Aorta (tissue), 5 donors: ENCODE measurements at regions not wholly inside any gene's neighbourhood (a gene's known extent, or its start where the extent isn't known, plus 50 kb on each side); places are given as distances from the start of the nearest gene placed in this dataset.

Experiments
- ATAC-seq: fragments of 200-7000 bp; cut with Tn5 transposase; one replicate; pipeline ENCODE4 v1.9.1; 2022; ENCODE audit warnings: moderate library complexity; ENCODE audit not compliant: low FRiP score
- DNase-seq, 2 donors: peaks; one replicate each; pipeline ENCODE4 v3.0.0-alpha.2; 2020
- H3K27ac ChIP-seq, 2 donors: one replicate each; pipeline ENCODE4 v1.5.1; 2013; ENCODE audit warnings: low read length in 2 of 2, mild to moderate bottlenecking in 2 of 2, moderate library complexity in 2 of 2, control low read depth in 1 of 2, inconsistent platforms in 1 of 2, low read depth in 1 of 2
- H3K27me3 ChIP-seq, 2 donors: one replicate each; pipeline ENCODE4 v1.6.1; 2013; ENCODE audit warnings: control low read depth in 1 of 2, low read length in 1 of 2, mild to moderate bottlenecking in 1 of 2, moderate library complexity in 1 of 2; ENCODE audit not compliant: insufficient read depth in 2 of 2, control insufficient read depth in 1 of 2
- H3K36me3 ChIP-seq, 2 donors: one replicate each; pipeline ENCODE4 v1.6.1; 2013; ENCODE audit warnings: control low read depth in 1 of 2, low read length in 1 of 2, mild to moderate bottlenecking in 1 of 2; ENCODE audit not compliant: insufficient read depth in 2 of 2, control insufficient read depth in 1 of 2
- H3K4me1 ChIP-seq, 2 donors: one replicate each; pipeline ENCODE4 v1.6.1; 2013; ENCODE audit warnings: low read length in 2 of 2, control low read depth in 1 of 2, mild to moderate bottlenecking in 1 of 2, moderate library complexity in 1 of 2; ENCODE audit not compliant: insufficient read depth in 2 of 2, control insufficient read depth in 1 of 2
- H3K4me3 ChIP-seq, 2 donors: one replicate each; pipeline ENCODE4 v1.5.1; 2013; ENCODE audit warnings: low read length in 2 of 2, control low read depth in 1 of 2, mild to moderate bottlenecking in 1 of 2
- H3K9me3 ChIP-seq: one replicate; pipeline ENCODE4 v1.6.1; 2013; ENCODE audit warnings: mild to moderate bottlenecking, low read length; ENCODE audit not compliant: control insufficient read depth
- WGBS, 2 donors: extraction: QIAGEN DNeasy Blood & Tissue Kit; methylation state at CpG; one replicate each; pipeline ENCODE4 v1.1.7; 2013; 5-methylcytosine and 5-hydroxymethylcytosine counted together
- intact Hi-C, 2 donors: fragments of 100-400 bp; cut with DNase I; formaldehyde crosslinking; loops; one replicate each; pipeline versions ENCODE4 v1.14.2 to v1.15.0; 2022
- donor health status: healthy with polysubstance abuse.
- donor health status: Bipolar disorder and iron deficiency.
- donor health status: DM: no; HTN: no; CAD: no.
- donor health status: DM: no; HTN: no; CAD: no.
- donor health status: DM: yes; HTN: yes; CAD: no.

GRCh38 chr7:25558605-25559004 lies 330.3 kb upstream of the NPVF start:
- H3K9me3 ChIP-seq: no peaks in the 10 kb centered on the region
- 99% methylated on average over 3 of the region's 3 CpGs for WGBS, 2 donors
- ATAC-seq (no peak), DNase-seq (no peak)
- H3K4me1 ChIP-seq: no peaks in the 10 kb centered on the region
- H3K4me3 ChIP-seq: no peak overlapping the region
- intact Hi-C loops: no loop called here
- no peaks in the 10 kb centered on the region for H3K36me3 ChIP-seq
- no peaks in the 10 kb centered on the region for H3K27me3 ChIP-seq
- no peak overlapping the region for H3K27ac ChIP-seq

DNA sequence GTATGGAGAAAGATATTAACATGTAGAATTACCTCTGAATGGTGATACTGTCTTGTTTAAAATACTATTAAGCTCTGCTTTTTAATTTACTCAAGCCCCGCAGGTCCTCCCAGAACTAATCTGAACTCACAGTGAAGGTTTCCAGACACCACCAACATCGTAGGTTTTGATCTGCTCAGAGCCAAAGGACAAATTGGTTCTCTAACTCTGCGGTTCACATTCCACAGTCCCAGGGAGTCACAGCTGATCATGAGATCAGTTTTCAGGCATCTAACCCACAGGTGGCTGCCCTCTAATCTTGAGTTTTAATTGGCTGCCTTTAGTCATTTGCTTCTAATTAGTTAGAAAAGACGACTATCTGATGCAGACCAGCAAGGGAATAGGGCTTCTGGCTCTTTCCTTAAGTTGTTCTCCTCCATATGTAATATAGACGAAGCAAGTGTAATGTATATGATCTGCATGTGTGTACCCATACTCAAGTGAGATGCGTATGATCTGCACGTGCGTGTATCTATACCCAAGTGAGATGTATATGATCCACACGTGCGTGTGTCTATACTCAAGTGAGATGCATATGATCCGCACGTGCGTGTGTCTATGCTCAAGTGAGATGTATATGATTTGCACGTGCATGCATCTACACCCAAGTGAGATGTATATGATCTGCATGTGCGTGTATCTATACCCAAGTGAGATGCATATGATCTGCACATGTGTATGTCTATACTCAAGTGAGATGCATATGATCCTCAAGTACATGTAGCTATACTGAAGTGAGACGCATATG lies 331.5 kb upstream of the NPVF start:
- no peak for ATAC-seq
- peaks cover 0 to under 1% of the 10 kb centered on the region in 2 donors for H3K4me1 ChIP-seq
- intact Hi-C loops: no loop called here

DNA sequence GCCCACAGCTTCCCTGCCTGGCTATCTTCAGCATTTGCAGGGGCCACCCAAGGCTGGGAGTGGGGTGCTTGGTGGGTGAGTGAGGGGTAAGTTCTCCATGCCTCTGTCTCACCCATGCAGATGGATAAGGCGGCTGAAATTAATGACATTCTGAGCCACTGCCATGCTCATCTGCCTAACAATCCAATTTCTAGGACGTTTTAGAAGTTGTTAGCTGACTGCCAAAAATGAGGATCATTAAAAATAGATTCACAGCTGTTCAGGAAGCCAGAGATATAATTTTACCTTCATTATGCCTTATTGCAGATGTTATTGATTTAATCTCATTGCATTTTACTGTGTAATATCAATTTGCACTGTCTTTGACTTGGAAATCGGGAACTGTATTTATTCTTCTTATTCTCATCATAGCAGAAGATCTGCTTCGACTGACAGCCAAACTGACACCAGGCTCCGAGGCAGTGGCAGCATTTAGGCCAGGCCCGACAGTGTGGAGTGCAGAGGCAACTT lies 334.4 kb upstream of the NPVF start:
- ATAC-seq (no peak), DNase-seq (no peak)
- intact Hi-C loops: no loop called here
- no peak overlapping the region for H3K4me3 ChIP-seq
- no peaks in the 10 kb centered on the region for H3K36me3 ChIP-seq
- no peak overlapping the region for H3K27ac ChIP-seq
- H3K27me3 ChIP-seq: no peaks in the 10 kb centered on the region
- 84 to 87% methylated on average over 6 of the region's 6 CpGs for WGBS, 2 donors
- H3K4me1 ChIP-seq: peaks cover 0 to 3% of the 10 kb centered on the region in 2 donors
- no peaks in the 10 kb centered on the region for H3K9me3 ChIP-seq

More for the DNA sequence above, 331.5 kb upstream of the NPVF start:
- no peaks in the 10 kb centered on the region for H3K36me3 ChIP-seq
- no peaks in the 10 kb centered on the region for H3K9me3 ChIP-seq
- H3K27me3 ChIP-seq: no peaks in the 10 kb centered on the region
- WGBS, 2 donors: 96% methylated on average over 16 of the region's 16 CpGs
- DNase-seq: no peak
- no peak overlapping the region for H3K27ac ChIP-seq
- no peak overlapping the region for H3K4me3 ChIP-seq

GRCh38 chr7:25565002-25565401 lies 336.7 kb upstream of the NPVF start:
- intact Hi-C loops: loop anchor here (1.0 to 5.0 kb wide), 5 partner anchors 172 to 308 kb away; no protein-coding TSS in a partner anchor
- Histone ChIP-seq H3K4me1 (peaks cover 0 to 3% of the 10 kb centered on the region in 2 donors), H3K36me3 (no peaks in the 10 kb centered on the region), H3K9me3 (no peaks in the 10 kb centered on the region), H3K4me3 (no peak overlapping the region), H3K27ac (peak overlapping the region in 1 of 2 donors; percentile 50), H3K27me3 (no peaks in the 10 kb centered on the region)
- WGBS, 2 donors: 8 to 11% methylated on average over 7 of the region's 7 CpGs
- ATAC-seq (peak; percentile 62), DNase-seq (peak in 1 of 2 donors; percentile 50)

DNA sequence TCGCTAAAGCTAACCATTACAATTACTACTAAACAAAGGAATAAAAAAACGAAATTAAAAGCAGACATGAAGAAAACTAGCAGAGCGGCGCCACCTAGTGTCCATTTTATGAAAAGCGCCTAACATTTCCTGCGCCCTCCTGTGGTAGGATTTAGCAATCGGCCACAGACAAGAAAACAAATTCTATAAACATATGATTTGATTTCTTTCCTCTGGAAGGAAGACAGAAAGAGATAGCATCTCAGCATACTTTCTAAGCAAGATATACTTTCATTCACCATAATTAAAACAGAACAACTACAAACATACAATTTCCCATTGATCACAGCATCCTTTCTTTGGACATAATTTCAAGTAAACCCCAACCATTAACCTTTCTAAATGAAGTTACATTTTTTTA lies 337.7 kb upstream of the NPVF start:
- no peak overlapping the region for H3K27ac ChIP-seq
- DNase-seq: peak in 1 of 2 donors; percentile 53
- 0% methylated on average over 7 of the region's 7 CpGs for WGBS, 2 donors

GRCh38 chr7:25567430-25567829 lies 339.1 kb upstream of the NPVF start:
- H3K9me3 ChIP-seq: no peaks in the 10 kb centered on the region
- DNase-seq (no peak), ATAC-seq (no peak)
- H3K27me3 ChIP-seq: no peaks in the 10 kb centered on the region
- no peaks in the 10 kb centered on the region for H3K36me3 ChIP-seq
- no peak overlapping the region for H3K4me3 ChIP-seq
- intact Hi-C loops: loop anchor here (2.0 to 5.0 kb wide), 2 partner anchors 285 to 310 kb away; no protein-coding TSS in a partner anchor
- H3K27ac ChIP-seq: no peak overlapping the region
- H3K4me1 ChIP-seq: peaks cover 0 to 3% of the 10 kb centered on the region in 2 donors
- whole genome bisulfite sequencing, 2 donors: 94 to 98% methylated on average over 7 of the region's 7 CpGs

More for the DNA sequence above, 337.7 kb upstream of the NPVF start:
- ATAC-seq: peak; percentile 66
- Histone ChIP-seq H3K27me3 (no peaks in the 10 kb centered on the region), H3K4me1 (peaks cover 0 to 3% of the 10 kb centered on the region in 2 donors), H3K36me3 (no peaks in the 10 kb centered on the region), H3K4me3 (no peak overlapping the region), H3K9me3 (no peaks in the 10 kb centered on the region)
- intact Hi-C loops: loop anchor here (1.0 to 5.0 kb wide), 7 partner anchors 173 to 309 kb away; no protein-coding TSS in a partner anchor

GRCh38 chr7:25569765-25570164 lies 341.5 kb upstream of the NPVF start:
- intact Hi-C loops: loop anchor here in 1 of 2 donors (5.0 kb wide), 1 partner anchor 312 kb away; no protein-coding TSS in a partner anchor
- ATAC-seq (no peak), DNase-seq (no peak)
- no peaks in the 10 kb centered on the region for H3K27me3 ChIP-seq
- H3K27ac ChIP-seq: no peak overlapping the region
- H3K9me3 ChIP-seq: no peaks in the 10 kb centered on the region
- peaks cover 0 to 2% of the 10 kb centered on the region in 2 donors for H3K4me1 ChIP-seq
- H3K4me3 ChIP-seq: no peak overlapping the region
- no peaks in the 10 kb centered on the region for H3K36me3 ChIP-seq
- 91 to 97% methylated on average over 3 of the region's 3 CpGs for WGBS, 2 donors

DNA sequence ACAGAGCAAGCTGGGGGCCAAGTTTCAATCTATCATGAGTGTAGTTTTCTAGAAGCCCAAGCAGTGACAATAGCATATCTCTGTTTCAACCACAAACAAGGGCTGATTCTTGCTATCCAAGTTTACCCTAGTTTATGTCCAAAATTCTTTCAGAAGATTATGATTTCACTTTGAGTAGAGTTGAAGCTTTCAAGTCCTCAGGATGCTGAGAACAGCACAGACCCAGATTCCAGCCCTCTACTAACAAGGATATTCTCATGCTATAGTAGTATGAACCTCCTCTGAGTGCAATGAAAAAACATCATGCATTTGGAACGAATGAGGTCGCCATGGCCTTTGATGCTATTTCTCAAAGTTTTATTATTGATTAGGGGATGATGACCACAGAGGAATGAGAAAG lies 344.1 kb upstream of the NPVF start:
- Histone ChIP-seq H3K4me1 (no peaks in the 10 kb centered on the region), H3K27ac (no peak overlapping the region), H3K9me3 (no peaks in the 10 kb centered on the region), H3K4me3 (no peak overlapping the region), H3K36me3 (no peaks in the 10 kb centered on the region), H3K27me3 (no peaks in the 10 kb centered on the region)
- ATAC-seq (no peak), DNase-seq (no peak)
- intact Hi-C loops: no loop called here
- WGBS, 2 donors: 89 to 93% methylated on average over 2 of the region's 2 CpGs

DNA sequence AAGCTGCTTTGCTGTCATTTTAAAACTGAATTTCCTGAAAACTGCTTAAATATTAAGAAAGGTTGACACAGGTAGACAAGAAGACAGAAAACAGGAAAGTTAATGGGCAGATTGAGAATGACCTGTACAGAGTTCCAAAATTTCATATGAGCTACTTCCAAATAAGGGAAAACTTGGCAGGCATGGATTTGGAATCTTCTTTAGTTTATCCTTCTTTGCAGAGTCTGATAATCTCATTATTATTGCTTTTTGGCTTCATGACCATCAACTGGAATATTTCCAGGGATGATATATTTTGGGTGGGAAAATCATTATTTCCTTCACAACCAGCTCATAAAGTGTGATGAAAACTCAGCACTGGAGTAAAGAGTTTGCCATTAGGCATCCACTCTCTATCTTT lies 346.5 kb upstream of the NPVF start:
- Histone ChIP-seq H3K9me3 (no peaks in the 10 kb centered on the region), H3K27ac (no peak overlapping the region), H3K4me1 (no peaks in the 10 kb centered on the region), H3K27me3 (no peaks in the 10 kb centered on the region), H3K4me3 (no peak overlapping the region), H3K36me3 (no peaks in the 10 kb centered on the region)
- intact Hi-C loops: no loop called here
- ATAC-seq (no peak), DNase-seq (no peak)
